Epidermal melanocyte (primary cell): ENCODE measurements at regions not wholly inside any gene's neighbourhood (a gene's known extent, or its start where the extent isn't known, plus 50 kb on each side); places are given as distances from the start of the nearest gene placed in this dataset.

Experiments used
- DNase-seq: peaks from one replicate; pipeline ENCODE4 v3.0.0; 2011; ENCODE audit warnings: low spot score; ENCODE audit not compliant: insufficient read length

DNA sequence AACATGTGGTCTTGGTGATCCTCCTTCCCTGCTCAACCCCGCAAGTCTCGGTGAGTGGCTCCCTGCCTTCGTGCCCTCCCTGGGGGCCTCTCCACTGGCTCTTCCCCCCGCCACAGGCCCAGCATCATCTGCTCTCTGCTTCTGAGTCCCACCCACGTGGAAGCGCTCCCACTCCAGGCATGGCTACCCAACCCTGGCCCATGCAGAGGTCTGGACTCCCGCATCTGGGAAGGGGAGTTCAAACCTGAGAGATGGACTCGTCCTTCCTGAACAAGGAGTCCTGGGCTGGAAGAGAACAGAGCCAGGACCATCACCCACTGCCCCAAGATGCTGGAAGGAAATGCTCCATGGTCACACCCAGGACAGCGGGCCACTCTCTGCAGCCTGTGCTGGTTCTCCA, 90.8 kb downstream of the DHCR7 start:
- no peak for DNase-seq

DNA sequence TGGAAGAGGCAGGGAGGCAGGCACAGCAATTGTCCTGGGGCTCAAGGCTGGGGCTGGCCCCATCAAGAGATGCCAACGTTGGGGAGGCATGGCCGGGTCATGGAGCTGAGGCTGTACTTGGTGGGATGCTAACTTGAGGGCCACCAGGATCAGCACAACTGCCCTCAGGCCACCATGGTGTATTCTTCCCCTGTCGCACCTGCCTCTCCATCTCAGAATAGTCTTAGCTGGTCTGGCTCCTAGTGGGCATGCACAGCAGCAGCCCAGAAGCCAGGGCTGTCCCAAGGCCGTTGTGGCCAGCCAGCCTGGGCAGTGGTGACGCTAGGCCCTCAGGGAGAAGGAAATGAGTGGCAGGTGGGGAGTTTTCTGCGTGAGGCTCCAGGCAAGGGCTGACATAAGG, 91.3 kb downstream of the DHCR7 start:
- DNase-seq: no peak

DNA sequence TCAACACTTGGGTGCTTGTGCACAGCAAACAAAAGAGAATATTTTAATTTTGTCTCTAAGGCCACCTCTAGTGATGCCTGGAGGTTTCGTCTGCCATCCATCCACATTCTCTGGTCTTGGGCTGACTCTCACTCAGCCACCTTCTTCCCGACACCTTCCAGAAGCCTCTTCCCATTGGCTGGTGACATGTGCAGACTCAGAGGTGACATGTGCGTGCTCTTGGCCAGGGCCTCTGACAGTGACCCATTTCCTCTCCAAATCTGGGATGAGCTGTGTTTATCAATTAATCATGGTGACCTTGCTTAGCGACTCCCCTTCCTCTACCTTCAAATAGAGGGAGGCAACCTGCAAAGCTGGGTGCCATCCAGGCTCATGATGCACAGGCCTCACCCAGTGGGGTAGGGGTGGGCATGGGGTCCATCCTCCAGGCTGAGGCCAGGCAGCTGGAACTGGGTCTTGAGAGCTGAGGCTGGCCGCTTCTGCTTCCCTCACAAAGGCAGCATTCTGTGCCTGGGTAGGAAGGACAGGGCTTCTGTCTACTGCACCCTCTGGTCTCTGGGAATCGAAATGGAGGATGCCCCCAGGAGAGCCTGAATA, 91.8 kb downstream of the DHCR7 start:
- DNase-seq: no peak

DNA sequence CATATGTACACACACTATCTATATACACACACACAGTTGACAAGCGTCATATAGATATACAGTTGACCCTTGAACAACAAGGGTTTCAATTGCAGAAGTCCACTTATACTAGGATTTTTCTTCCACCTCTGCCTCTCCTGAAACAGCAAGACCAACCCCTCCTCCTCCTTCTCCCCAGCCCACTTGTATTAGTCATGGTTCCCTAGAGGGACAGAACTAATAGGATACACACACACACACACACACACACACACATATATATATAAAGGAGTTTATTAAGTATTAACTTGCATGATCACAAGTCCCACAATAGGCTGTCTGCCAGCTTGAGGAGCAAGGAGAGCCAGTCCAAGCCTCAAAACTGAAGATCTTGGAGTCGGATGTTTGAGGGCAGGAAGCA, 92.9 kb downstream of the DHCR7 start:
- no peak for DNase-seq

DNA sequence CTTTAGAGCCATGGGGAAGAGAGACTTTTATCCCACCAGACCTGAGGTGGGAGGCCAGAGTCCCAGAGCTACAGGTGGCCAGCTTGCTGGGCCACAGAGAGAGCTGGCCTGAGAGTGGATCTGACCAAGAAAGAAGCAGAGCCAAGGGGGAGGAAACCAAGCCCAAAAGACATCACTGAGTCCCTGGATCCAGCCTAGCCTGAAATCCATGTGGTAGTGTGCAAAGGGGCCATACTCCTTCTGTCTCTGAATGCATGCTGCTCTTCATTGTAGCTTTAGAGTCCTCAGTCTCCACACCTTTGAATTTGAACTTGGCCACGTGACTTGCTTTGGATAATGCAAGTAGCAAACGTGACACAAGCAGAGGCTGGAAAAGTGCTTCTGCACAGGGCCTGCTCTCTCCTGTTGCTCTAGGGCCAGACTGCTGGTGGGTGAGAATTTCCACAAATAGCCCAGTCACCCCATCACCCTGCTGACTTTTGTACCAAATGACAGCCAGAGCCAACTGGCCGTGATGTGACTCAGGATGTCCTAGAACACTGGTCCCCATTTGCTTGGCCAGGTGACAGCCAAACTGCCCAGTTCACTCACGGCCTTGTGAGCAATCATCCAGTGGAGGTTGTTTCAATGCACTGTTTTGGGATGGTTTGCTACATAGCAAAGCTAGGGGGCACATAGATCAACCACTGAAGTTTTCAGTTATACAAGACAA, 93.6 kb downstream of the DHCR7 start:
- DNase-seq: no peak

DNA sequence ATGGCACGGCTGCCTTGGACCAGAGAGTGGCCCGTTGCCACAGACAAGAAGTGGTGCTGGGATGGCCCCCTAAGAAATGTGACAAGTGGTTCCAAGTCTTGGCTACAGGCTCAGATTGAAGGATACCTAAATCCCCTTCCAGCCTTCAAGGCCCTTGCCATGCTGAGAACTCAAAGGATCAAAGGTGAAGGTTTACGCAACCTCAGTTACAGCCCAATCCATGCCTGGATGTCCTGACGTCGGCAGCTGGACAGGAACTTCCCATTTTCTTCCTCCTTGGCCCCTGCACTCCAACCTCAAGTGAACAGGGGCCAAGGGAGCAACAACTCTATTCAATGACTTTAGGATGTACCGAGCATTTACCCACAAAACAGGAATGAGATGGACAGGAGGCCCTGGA, 95.4 kb downstream of the DHCR7 start:
- DNase-seq: no peak

DNA sequence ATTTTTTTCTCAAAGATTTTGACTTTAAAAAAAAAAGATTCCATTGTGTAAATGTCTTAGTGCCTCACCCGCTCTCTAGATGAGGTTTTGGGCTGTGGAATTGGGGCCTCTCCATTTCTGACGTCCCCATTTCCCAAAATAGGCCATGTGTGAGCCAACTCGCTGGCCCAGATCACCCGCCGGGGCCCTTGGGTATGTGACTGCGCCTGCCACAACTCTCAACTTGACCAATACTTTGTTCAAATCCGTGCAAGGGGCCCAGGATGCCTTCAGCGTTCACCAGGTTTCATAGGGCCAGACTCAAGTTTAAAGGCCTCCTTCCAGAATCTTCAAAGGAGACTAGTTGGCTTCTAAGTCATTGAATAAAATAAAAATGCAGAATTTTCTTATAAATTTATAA, 96.0 kb downstream of the DHCR7 start:
- no peak for DNase-seq

DNA sequence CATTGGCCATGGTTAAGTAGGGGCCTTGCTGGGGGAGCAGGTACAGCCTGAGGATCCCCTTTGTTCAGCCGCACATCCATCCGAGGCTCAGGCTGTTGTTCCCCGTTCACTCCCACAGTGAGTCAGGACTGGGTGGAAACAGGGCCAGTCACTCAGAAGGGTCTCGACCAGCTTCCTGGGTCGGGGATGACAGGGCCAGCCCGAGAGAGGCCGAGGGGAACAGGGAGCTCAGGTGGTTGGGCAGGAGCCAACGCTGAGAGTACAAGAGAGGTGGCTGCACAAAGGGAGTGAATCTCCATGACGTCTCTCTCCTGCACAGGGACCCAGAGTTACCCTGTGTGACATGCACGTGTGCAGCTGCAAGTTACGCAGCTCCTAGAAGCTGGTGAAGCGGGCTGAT, 97.2 kb upstream of the SHANK2 start:
- no peak for DNase-seq

DNA sequence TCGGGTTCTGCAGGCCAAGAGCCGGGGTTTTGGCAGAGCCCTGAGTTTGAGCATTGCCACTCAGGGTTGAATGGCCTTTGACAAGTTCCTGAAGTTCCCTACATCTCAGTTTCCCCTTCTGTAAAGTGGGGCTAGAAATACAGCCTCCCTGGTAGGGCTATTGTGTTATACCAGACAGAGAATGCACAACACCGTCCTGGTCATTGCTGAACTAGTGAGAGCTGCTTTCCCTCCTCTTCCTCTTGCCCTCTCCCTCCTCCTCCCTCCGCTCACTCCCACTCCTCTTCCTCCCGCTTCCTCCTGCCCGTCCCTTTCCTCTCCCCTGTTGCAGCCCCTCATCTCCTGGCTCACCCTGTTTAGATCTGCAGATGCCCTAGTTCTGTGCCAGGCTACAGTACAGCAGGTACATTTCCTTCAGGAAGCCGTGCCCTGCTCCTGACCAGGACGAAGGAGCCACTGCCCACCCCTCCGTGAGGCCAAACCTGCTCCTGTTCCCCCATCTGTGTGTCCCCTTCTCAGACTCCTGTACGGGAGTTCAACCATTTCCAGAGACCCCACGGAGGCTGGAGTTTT, 91.5 kb upstream of the SHANK2 start:
- no peak for DNase-seq

DNA sequence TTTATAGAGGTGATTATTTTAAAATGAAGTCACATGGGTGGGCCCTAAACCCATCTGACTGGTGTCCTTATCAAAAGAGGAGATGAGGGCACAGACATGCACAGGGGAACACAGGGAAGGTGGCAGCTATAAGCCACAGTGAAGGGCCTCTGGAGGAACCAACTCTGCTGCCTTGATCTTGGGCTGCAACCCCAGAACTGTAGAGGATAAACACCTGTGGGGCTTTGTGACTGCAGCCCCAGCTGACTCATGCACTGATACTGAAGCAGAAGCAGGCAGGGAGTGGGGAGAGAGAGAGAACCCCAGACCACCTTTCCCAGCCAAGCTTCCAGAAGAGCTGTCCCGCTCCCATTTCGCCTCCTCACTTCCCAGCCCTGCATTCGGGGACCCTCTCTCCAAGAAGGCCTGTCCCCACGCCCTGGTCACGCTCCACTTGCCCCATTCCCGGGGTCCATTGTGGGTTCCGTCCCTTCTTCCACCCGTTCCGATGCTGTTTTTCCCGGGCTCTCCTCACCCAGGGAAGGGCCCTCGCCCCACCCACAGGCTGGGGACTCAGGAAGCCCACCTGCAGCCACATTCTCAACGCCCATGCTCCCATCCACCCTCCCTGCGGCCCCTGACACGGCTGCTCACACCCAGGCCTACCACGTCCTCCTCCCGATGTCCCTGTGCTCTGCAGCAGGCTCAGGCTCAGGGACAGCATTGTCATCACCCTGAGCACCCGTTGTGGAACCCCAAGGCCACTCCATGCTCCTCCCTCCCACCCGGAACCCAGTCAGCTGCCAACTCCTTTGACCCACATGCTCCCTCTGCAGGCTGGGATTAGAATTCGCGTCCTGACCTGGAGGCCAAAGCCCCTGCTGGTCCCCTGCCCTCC, 90.8 kb upstream of the SHANK2 start:
- DNase-seq: no peak

DNA sequence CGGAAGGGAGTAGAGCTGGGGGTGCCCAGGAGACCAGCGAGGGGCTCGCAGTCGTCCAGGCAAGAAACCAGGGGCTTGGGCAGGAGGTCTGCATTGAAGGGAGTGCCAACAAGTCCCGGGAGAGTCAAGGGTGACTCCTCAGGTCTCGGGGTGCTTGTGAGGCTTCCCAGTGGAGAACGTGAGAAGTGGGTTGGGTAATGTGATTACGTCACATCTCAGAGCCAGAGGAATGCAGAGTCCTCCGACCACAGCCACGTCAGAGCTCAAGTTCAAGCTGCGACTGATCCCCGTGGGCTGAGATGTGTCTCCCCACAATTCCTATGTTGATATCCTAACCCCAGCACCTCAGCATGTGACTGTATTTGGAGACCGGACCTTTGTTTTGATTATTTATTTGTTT, 89.7 kb upstream of the SHANK2 start:
- no peak for DNase-seq

DNA sequence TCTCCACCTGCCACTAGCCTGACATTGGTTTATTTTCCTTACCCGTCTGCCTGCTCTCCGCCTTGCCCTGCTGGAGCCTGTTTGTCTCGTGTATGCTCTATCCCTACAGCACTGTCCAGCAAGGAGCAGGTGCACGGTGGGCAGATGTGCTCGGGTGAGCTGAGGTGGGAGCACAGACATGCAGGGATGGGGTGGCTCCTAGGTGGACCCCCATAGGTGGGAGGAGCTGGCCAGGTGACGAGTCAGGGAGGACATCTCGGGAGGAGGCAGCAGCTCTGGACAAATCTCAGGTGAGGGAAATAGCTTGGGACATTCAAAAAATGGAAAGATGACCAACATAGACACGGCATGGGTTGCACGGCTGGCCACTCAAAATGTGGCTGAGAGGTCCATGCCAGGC, 89.2 kb upstream of the SHANK2 start:
- DNase-seq: no peak

DNA sequence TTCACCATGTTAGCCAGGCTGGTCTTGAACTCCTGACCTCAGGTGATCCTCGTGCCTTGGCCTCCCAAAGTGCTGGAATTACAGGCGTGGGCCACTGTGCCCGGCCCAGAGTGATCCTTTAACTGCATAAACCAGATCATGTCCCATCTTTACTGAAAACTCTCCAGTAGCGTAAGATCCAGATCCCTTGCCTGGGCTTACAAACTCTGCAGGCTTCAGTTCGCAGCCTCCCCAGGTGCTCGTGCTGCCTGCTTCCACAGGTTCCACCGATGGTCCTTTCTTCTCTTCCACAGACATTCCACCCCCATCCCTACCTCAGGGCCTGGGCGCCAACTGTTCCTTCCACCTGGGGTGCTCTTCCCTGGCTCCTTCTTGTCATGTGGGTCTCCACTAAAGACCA, 88.8 kb upstream of the SHANK2 start:
- DNase-seq: no peak

DNA sequence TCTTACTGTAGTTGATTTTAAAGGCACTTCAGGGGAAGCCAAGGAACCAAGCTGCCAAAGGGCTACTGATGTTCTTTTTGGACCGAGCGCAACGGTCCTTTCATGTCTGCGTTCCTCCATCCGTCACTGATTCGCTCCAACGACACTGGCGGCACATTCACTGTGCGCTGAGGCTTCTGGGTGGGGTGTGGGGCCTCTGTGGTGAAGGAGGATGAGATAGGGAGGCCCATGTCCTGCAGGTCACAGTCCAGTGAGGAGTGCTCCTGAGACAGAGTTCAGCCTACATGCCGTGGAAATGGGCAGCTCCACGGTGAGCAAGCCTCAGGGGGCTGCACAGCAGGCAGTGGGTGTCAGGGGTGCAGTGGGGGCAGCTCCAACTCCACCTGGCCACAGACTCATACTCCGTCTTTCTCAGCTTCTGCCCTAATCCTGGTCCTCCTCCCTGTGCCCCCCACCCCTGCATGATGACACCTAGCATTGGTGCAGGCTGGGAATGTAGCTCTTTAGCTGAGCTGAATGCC, 87.8 kb upstream of the SHANK2 start:
- no peak for DNase-seq

DNA sequence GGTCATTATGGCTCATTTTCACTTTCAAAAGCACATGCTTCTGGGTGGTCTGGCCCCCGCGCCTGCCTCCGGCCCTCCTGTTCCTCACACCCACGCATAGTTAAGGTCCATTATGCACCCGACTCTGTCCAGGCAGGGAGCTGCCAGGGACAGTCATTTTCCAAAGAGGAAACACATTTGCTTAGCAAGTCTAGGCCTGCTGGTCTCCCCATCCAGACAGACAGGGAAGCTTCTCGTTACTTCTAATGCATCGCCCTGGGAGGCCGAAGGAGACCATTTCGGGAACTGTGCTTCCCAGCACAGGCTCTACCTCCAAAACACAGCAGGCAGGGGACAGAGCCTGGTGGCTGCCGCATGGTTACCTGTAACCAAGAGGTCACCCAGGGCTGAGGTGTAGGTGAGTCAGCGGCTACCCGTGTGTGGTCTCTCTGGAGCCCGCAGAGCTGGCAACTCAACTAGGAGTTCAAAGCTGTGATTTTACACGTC, 87.1 kb upstream of the SHANK2 start:
- no peak for DNase-seq

DNA sequence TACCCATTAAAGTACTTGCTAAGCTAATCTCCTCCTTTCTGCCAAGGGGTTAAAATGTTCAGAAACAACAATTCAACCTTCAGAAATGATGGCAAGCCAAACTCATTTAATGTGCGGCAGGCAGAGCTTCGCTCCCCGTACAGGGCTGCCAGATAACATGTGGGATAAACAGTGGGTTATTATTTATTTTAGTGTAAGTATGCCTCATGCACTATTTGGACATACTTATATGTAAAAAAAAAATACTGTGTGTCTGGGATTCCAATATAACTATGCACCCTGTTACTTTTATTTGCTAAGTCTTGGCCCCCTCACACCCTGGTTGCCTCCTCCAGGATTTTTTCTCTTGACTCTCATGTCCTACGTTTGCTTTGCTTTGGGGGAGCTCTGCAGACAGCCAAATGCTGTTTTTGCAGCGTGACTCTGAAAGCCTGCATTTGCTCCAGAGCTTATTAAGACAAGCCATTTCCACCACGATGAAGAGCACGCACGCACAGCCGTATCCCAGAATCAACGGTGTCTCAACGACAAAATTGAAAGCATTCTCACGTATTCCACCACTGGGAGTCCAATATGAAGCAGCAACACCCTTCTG, 86.5 kb upstream of the SHANK2 start:
- DNase-seq: no peak

DNA sequence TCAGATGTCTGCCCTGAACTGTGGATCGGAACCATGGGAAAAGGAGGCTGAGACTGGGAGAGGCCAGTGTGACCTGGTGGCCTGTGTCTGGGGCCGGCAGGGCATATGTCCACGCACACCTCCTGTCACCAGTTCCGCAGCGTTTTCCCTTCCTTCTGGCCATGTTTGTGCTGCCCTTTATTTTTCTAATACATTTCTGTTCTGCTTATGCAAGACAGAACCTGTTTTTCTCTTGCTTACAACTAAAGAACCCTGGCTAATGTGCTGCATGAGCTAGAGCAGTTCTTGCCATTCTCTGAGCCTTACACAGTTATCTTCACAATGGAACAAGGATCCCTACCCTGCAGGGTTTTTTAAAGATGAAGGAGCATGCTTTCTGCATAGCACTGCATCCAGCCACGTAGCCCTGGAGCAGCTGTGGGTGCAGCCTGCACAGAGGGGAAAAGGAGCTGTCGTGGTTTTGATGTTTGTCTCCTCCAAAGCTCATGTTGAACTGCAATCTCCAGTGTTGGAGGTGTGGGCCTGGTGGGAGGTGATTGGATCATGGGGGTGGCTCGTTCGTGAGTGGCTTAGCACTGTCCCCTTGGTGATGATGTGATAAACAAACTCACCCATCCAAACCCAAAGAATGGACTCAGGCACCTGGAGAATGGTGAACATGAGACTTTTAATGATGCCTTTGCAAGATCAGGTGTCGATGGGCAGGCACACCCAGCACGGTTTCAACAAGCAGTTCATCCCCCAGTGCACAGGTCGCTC, 84.8 kb upstream of the SHANK2 start:
- DNase-seq: no peak

DNA sequence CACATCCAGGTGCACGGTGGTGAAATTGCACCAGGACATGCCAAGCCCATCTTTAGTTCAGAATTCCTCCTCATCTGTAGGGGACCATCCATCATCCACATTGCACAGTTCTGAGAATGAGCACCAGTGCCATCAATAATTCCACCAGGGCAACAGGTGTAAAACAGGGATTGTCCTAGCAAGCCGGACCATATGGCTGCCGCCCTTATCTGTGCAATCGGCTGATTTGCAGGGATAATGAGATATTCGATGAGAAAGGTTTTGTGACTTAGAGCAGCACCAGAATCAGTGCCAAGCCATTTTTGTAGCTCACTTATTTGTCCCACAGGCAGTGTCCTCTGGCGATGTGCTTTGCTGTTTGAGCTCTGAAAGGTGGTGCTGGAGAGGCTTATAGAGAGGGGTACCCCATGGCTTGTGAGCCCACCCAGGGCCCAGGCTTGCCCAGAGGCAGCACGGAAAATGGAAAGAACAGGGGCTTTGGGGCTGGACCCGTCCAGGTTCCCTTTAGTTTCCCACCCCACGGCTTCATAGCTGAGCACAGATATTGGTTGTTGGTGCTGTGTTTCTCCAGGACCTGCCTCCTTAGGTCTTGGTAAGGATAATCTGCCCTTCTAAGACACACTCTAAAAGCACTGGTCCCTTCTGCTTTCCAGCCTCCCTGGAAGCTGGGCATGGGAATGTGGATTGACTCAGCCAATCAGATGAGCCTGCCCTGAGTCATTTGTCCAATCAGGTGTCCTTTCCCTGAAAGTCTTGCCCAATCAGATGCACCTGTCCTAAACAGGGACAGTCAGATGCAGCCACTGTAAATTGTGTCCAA, 84.0 kb upstream of the SHANK2 start:
- no peak for DNase-seq

DNA sequence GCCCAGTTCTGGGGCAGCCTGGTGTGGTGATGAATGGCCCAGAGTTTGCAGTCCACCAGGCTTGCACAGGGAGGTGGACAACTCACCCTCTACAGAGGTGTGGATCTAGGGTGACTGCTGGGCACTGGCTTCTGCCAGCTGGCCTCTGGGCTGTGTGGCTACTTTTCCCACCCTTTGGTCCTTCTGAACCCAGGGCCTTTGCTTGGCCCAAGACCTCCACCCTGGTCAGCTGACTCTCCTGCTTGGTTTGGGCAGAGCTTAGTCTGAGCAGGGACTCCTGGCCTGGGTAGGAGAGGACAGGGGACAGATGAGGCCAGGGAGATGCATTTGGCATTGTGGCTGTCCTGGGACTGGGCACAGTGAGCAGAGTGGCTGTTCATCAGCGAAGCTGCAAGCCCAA, 83.0 kb upstream of the SHANK2 start:
- no peak for DNase-seq

DNA sequence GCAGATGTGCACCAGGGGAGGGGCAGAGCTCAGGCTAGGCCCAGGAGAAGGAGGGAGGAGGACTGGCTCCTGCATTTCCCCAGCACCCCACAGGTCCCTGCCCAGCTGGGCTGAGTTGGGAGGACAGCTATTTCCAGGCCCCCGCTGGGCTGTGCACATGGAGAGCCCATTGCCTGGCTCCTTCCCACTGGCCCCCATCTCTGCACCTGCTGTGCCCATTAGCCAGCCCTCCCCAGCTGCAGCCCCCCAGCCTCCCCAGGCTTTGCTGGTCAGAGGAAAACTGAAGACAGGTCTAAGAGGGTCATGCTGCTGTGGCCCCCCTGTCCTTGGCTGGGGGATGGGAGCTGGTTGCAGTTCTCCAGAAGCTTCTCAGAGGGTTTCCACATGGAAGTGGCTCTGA, 81.8 kb upstream of the SHANK2 start:
- DNase-seq: no peak
